Fibroblast of the aortic adventitia (primary cell): ENCODE measurements at regions not wholly inside any gene's neighbourhood (a gene's known extent, or its start where the extent isn't known, plus 50 kb on each side); places are given as distances from the start of the nearest gene placed in this dataset.

Experiments
- DNase-seq: peaks from one replicate; pipeline ENCODE4 v3.0.0-alpha.2; 2010; ENCODE audit warnings: low read depth
- H3K4me3 ChIP-seq: 2 replicates; pipeline ENCODE4 v1.5.1; 2011; ENCODE audit warnings: low read depth, mild to moderate bottlenecking, control low read depth, low read length, moderate library complexity
- TF ChIP-seq, protein P1 (sequence below): IDR thresholded peaks from 2 replicates; pipeline ENCODE4 v1.5.1; 2011; ENCODE audit warnings: mild to moderate bottlenecking, low read length, control low read depth, inconsistent platforms; ENCODE audit not compliant: insufficient read depth

DNA sequence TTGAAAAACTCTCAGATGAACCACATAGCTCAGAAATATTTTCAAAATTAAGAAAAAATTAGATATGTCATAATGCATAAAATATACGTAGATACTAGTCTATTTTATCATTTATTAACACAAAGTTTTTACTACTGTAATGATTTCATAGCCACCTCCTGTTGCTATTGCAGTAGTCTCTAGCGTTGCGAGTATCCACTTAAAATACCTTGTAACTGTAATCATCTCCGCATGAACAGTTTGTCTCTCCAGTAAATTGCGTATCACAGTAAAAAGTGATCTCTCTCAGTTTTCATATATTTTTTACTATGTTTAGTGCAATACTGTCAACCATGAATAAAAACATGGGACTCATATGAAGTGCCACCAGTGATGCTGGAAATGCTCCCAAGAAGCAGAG lies 417.9 kb upstream of the ZNF462 start:
- no peak overlapping the region for H3K4me3 ChIP-seq
- TF ChIP-seq, protein P1, sequence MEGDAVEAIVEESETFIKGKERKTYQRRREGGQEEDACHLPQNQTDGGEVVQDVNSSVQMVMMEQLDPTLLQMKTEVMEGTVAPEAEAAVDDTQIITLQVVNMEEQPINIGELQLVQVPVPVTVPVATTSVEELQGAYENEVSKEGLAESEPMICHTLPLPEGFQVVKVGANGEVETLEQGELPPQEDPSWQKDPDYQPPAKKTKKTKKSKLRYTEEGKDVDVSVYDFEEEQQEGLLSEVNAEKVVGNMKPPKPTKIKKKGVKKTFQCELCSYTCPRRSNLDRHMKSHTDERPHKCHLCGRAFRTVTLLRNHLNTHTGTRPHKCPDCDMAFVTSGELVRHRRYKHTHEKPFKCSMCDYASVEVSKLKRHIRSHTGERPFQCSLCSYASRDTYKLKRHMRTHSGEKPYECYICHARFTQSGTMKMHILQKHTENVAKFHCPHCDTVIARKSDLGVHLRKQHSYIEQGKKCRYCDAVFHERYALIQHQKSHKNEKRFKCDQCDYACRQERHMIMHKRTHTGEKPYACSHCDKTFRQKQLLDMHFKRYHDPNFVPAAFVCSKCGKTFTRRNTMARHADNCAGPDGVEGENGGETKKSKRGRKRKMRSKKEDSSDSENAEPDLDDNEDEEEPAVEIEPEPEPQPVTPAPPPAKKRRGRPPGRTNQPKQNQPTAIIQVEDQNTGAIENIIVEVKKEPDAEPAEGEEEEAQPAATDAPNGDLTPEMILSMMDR, result no peak
- DNase-seq, result no peak

DNA sequence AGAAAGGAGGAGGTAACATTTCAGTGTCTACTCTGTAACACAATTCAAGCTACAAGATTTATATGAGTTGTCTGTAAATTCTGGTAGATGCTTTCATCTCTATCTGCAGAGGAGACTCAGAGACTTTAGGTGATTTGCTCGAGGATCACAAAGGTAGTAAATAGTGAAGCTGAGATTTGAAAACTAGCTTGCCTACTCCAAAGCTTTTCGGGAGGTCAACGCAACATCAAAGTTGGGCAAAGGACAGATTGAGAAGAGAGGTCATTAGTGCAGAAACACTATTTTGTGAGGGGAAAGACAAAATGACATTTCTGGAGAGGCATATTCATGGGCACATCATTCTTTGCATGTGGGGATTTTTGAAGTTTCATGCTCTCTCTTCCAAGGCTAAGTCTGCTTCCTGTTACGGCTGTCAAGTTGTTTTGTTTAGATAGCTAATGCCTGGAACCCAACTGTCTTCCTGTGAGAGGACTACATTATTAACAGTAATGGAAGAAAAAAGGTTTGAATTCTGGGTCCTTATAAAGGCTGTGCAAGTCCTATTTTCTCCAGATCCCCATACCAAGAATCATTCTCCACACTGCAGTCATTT lies 413.5 kb upstream of the ZNF462 start:
- no peak overlapping the region for H3K4me3 ChIP-seq
- DNase-seq, result no peak
- TF ChIP-seq, protein P1, result no peak

DNA sequence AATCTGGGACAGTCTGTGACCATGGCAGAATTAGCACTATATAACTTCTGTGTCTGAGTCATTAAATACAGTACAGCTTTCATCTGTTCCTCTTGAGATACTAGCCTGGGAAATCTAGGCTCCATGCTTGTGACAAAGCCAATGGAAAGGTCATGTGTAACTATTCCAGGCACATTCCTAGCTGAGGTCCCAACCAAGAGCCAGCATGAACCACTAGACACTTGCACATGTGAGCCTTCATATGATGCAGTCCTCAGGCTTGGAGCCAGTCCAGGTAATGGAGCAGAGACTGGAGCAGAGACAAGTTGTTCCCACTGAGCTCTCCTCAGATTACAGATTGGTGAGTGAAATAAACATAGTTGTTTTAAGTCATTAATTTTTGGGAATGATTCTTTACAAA lies 412.4 kb upstream of the ZNF462 start:
- TF ChIP-seq, protein P1, result no peak
- H3K4me3 ChIP-seq, result no peak overlapping the region
- DNase-seq, result no peak

DNA sequence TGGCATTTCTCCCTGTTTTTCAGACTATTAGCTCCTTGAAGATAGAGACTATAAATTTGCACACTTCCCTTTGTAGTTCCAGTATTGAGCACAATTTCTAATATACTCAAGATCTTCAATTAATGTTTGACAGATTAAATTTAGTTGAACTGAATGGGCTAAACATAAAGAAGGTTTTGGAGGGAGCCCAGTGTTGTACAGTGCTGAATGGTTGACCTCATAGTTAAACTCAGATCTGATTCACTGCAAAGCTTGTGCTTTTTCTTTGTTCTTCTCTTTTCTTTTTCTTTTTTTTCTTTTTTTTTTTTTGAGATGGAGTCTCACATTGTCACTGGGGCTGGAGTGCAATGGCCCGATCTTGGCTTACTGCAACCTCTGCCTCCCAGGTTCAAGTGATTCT lies 411.7 kb upstream of the ZNF462 start:
- DNase-seq, result no peak
- H3K4me3 ChIP-seq, result no peak overlapping the region
- TF ChIP-seq, protein P1, result no peak

DNA sequence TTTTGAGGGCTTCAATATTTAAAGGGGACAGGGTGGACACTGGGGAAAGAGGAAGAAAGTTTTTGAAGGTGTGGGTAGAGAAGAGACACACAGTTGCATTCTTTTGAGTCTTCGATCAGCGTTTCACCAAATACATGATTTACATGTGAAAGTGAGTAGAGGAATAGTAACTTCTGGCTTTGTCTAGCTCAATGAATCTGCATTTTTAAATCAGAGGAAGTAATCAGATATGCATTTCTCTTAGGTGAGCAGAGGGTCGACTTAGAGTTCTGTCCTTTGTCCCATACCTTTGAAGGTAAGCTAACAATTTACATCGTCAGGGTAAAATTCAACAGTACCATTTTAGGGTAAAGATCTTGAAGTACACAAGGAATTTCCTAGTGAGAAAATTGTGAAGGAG lies 406.4 kb upstream of the ZNF462 start:
- no peak overlapping the region for H3K4me3 ChIP-seq
- TF ChIP-seq, protein P1, result no peak
- no peak for DNase-seq

DNA sequence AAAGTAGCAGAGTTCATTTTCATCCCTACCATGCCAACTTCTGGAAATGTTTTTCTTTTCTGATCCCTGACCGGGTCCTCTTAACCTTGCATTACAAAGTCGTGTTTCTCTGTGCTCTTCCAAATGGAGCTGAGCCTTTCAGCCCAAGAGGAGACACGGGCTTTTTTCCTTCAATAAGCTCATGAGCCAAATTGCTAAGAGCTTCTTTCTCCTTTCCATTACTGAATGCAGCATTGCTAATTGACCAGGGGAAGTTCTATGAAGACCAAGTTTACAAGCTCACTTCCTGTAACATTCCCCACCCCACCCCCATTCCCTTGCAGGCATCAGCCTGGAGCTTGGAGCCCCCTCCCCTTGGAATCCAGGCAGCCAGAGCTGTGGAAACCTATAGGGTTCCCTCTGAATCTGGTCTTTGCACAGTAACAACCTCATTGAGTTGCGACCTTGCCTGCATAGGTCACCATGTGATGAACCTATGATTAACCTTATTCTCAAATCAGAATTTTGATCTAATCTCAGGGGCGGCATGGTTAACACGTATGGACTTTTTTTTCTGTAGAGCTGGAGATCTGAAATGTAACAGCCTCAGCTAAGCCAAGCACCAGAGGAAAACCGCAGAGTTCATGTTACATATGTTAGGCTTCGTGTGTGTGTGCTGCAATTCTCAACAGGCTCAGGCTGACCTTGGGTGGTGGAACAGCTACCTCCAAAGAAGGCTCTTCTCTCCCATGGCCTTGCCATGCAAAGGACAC lies 395.7 kb upstream of the ZNF462 start:
- H3K4me3 ChIP-seq, result no peak overlapping the region
- TF ChIP-seq, protein P1, result no peak
- no peak for DNase-seq

DNA sequence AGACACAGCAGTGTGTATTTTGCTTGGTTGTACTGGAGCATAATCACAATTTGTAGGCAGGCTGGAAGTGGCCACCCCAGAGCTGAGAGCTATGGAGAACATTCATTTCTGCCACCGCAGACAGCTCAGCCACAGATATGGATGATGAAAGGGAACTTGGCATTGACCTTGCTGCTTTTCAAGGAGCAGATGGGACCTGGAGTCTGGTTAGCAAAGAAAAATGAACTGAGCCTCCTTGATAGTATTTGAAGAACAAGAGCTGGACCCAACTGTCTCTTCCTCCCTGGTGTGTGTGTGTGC lies 395.2 kb upstream of the ZNF462 start:
- no peak for DNase-seq
- TF ChIP-seq, protein P1, result no peak
- no peak overlapping the region for H3K4me3 ChIP-seq
